22Rv1 (cell line): ENCODE measurements at regions not wholly inside any gene's neighbourhood (a gene's known extent, or its start where the extent isn't known, plus 50 kb on each side); places are given as distances from the start of the nearest gene placed in this dataset.

Experiments used
- CTCF ChIP-seq: fragments of 450-650 bp; IDR thresholded peaks from 2 replicates; pipeline ENCODE4 v1.5.1; 2017; ENCODE audit warnings: mild to moderate bottlenecking
- ZFX ChIP-seq: fragments of 450-650 bp; IDR thresholded peaks from 2 replicates; pipeline ENCODE4 v1.6.1; 2017; ENCODE audit warnings: antibody characterized with exemption, borderline replicate concordance

GRCh38 chr12:33944703-33945437 is 77.4 kb upstream of the ALG10 start:
- TF ChIP-seq CTCF (no peak), ZFX (no peak)
